Vagina (tissue), 2 donors: ENCODE measurements at regions not wholly inside any gene's neighbourhood (a gene's known extent, or its start where the extent isn't known, plus 50 kb on each side); places are given as distances from the start of the nearest gene placed in this dataset.

ENCODE experiments used
- DNase-seq, 2 donors: peaks; one replicate each; pipeline ENCODE4 v3.0.0-alpha.2; 2017; ENCODE audit errors: extremely low spot score in 2 of 2
- H3K27ac ChIP-seq: fragments of 200-600 bp; sonication (generic); one replicate; pipeline ENCODE4 v1.5.1; 2019
- H3K27me3 ChIP-seq: fragments of 200-600 bp; sonication (generic); one replicate; pipeline ENCODE4 v1.5.1; 2019
- H3K36me3 ChIP-seq, 2 donors: fragments of 200-600 bp; sonication (generic); one replicate each; pipeline ENCODE4 v1.5.1; 2017 to 2019
- H3K4me1 ChIP-seq: fragments of 200-600 bp; sonication (generic); one replicate; pipeline ENCODE4 v1.5.1; 2019
- H3K4me3 ChIP-seq, 2 donors: fragments of 200-600 bp; sonication (generic); 1 replicate in 1 of 2; 2 replicates in 1 of 2; pipeline ENCODE4 v1.5.1; 2016 to 2019
- H3K9me3 ChIP-seq: fragments of 200-600 bp; sonication (generic); one replicate; pipeline ENCODE4 v1.5.1; 2019
- POLR2A ChIP-seq, 2 donors: fragments of 450-650 bp; IDR thresholded peaks; one replicate each; pipeline ENCODE4 v1.6.1; 2017; ENCODE audit warnings: antibody characterized with exemption in 2 of 2, mild to moderate bottlenecking in 2 of 2, moderate library complexity in 2 of 2
- POLR2AphosphoS5 ChIP-seq, 2 donors: sonication (generic); formaldehyde crosslinking; IDR thresholded peaks; one replicate each; pipeline ENCODE4 v1.9.0; 2017; ENCODE audit warnings: antibody characterized with exemption in 2 of 2, mild to moderate bottlenecking in 2 of 2, low read depth in 1 of 2; ENCODE audit not compliant: insufficient read depth in 1 of 2
- intact Hi-C: fragments of 100-400 bp; cut with DNase I; formaldehyde crosslinking; loops from one replicate; pipeline ENCODE4 v1.15.1; 2023
- TF ChIP-seq, protein P1 (sequence below), 3 experiments: fragments of 450-650 bp in 2 of 3; fragments of 200-600 bp in 1 of 3; sonication (generic) in 1 of 3; IDR thresholded peaks; one replicate each; pipeline ENCODE4 v1.5.1; 2017 to 2019; ENCODE audit warnings: antibody characterized with exemption in 3 of 3, mild to moderate bottlenecking in 2 of 3, moderate library complexity in 2 of 3

DNA sequence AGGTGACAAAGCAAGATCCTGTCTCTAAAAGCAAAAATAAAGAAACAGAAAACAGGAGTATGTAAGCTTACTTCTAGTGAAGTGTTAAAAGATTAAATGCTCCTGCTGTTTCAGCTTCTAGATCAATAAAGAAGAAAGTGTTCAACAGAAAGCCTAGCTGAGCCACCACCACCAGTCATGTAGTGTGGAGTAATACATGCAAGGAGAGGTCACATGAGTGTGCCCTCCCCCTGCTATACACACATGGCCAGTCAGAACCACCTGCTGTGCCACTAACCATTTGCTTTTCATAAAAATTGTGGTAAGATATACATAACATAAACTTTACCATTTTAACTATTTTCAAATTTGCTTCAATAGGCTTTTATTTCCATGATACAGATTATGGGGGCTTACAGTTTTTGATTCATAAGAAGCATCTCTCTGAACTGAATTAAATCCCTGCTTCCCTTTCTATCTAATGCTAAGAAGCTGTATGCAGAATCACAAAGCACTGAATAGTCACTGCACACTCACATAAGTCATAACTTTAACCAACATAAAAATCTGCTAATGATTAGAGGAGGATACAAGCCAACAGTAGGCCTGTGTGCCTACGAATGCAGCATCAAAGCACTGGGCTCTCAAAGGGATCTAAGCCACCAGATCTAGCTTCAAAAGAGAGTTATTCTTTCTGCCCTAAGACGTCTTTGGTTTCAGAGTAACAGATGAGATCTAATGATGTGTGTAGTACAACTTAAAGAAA, 515.5 kb downstream of the C12orf50 start:
- H3K4me3 ChIP-seq = no peak overlapping the region
- no peaks in the 10 kb centered on the region for H3K27me3 ChIP-seq
- H3K36me3 ChIP-seq = no peaks in the 10 kb centered on the region
- H3K27ac ChIP-seq = no peak overlapping the region
- H3K9me3 ChIP-seq = no peaks in the 10 kb centered on the region
- peaks cover 3% of the 10 kb centered on the region for H3K4me1 ChIP-seq
- intact Hi-C loops = no loop called here
- TF ChIP-seq POLR2A (IDR thresholded peaks at IDR 0.05) (no peak), POLR2AphosphoS5 (IDR thresholded peaks at IDR 0.05; ENCODE audit: insufficient read depth in 1 of 2, low read depth in 1 of 2) (no peak)
- TF ChIP-seq, protein P1, sequence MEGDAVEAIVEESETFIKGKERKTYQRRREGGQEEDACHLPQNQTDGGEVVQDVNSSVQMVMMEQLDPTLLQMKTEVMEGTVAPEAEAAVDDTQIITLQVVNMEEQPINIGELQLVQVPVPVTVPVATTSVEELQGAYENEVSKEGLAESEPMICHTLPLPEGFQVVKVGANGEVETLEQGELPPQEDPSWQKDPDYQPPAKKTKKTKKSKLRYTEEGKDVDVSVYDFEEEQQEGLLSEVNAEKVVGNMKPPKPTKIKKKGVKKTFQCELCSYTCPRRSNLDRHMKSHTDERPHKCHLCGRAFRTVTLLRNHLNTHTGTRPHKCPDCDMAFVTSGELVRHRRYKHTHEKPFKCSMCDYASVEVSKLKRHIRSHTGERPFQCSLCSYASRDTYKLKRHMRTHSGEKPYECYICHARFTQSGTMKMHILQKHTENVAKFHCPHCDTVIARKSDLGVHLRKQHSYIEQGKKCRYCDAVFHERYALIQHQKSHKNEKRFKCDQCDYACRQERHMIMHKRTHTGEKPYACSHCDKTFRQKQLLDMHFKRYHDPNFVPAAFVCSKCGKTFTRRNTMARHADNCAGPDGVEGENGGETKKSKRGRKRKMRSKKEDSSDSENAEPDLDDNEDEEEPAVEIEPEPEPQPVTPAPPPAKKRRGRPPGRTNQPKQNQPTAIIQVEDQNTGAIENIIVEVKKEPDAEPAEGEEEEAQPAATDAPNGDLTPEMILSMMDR (IDR thresholded peaks at IDR 0.05) = no peak
- no peak for DNase-seq

DNA sequence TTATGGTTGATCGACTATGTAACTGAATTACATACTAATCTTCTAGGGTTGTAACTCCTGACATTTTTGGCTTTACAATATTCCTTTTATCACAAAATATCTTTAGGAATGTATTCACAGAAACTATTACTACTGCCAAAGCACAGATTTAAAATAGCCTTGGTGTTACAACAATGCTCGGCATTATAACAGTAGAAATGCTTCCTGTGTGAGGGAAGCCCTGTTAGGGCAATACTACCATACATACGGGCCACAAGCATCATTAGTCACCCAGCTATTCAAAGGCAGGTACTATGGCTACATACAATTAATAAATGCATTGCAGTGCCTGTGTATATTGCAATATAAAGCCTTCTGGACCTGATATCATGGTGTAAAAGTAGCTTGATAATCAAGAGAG, 517.8 kb downstream of the C12orf50 start:
- H3K4me1 ChIP-seq = peaks cover 3% of the 10 kb centered on the region
- intact Hi-C loops = no loop called here
- TF ChIP-seq POLR2AphosphoS5 (IDR thresholded peaks at IDR 0.05; ENCODE audit: insufficient read depth in 1 of 2, low read depth in 1 of 2) = no peak
- TF ChIP-seq POLR2A (IDR thresholded peaks at IDR 0.05) = no peak
- TF ChIP-seq, protein P1 (IDR thresholded peaks at IDR 0.05) = no peak
- DNase-seq = no peak
- H3K36me3 ChIP-seq = no peaks in the 10 kb centered on the region
- H3K9me3 ChIP-seq = no peaks in the 10 kb centered on the region
- no peak overlapping the region for H3K4me3 ChIP-seq
- no peak overlapping the region for H3K27ac ChIP-seq
- no peaks in the 10 kb centered on the region for H3K27me3 ChIP-seq

DNA sequence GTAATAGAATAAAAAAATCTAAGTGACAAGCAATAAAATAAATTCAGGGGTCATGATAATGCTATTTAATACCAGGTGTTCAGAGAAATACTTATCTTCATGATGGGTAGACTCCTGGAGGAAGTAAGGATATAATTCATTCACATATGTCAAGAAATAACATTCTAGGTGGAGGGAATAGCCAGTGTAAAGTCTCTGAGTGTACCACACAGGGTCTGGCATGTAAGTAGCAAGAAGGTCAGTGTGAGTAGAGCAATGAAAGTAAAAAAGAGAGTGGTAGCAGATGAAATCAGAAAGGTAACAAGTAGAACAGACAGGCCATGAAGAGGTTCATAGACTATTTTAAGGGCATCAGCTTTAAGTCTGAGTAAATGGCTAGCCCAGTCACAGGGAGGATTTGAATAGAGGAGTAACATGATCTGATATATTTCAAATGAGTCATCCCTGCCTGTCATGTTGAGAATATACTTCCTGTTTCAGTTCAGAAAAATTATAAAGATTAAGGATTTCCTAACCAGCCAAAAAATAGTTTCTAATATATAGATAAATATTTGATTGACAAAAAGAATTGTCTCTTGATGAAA, 519.9 kb downstream of the C12orf50 start:
- H3K36me3 ChIP-seq = no peaks in the 10 kb centered on the region
- DNase-seq = no peak
- intact Hi-C loops = no loop called here
- no peak overlapping the region for H3K27ac ChIP-seq
- no peak overlapping the region for H3K4me3 ChIP-seq
- H3K27me3 ChIP-seq = no peaks in the 10 kb centered on the region
- H3K4me1 ChIP-seq = peaks cover 3% of the 10 kb centered on the region
- peak in 1 of 2 donors; percentile 34 for TF ChIP-seq POLR2AphosphoS5 (IDR thresholded peaks at IDR 0.05; ENCODE audit: insufficient read depth in 1 of 2, low read depth in 1 of 2)
- TF ChIP-seq, protein P1 (IDR thresholded peaks at IDR 0.05) = no peak
- no peaks in the 10 kb centered on the region for H3K9me3 ChIP-seq

DNA sequence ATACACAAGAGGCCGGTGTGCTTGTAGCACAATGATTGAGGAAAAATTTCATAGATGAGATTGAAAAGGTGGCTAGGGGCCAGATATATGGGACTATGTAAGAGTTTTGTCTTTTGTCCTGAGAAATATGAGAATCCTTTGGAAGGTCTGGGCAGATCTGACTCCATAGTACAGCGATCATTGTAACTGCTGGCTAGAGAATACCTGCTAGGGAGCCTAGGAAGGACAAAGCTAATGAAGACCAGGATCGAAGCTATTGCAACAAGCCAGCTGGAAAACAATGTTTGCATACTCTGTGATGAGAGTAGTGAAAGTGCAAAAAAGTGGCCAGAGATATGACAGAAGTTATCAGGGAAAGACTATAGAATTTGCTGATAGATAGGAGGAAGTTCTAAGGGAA, 537.6 kb downstream of the C12orf50 start:
- no peak overlapping the region for H3K4me3 ChIP-seq
- TF ChIP-seq POLR2AphosphoS5 (IDR thresholded peaks at IDR 0.05; ENCODE audit: insufficient read depth in 1 of 2, low read depth in 1 of 2) (no peak), POLR2A (IDR thresholded peaks at IDR 0.05) (no peak)
- TF ChIP-seq, protein P1 (IDR thresholded peaks at IDR 0.05) = no peak
- H3K27me3 ChIP-seq = no peaks in the 10 kb centered on the region
- H3K9me3 ChIP-seq = no peaks in the 10 kb centered on the region
- intact Hi-C loops = no loop called here
- H3K4me1 ChIP-seq = no peaks in the 10 kb centered on the region
- no peak overlapping the region for H3K27ac ChIP-seq
- no peak for DNase-seq
- H3K36me3 ChIP-seq = no peaks in the 10 kb centered on the region

DNA sequence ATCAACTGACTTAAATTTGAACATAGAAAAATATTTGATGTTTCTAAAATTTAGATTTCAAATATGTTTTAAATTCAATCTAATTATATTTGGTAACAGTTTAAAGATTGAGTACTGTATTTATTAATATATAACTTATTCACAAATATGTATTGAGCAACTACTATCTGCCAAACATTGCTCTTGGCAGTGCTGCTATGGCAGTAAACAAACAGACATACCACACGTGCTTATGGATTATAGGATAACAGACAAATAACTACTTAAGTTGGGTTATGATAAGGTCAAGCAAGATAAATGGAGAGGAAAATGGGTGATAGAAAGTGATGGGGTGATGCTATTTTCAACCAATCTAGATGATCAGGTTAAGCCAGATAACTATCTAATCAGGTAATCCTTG, 538.1 kb downstream of the C12orf50 start:
- TF ChIP-seq, protein P1 (IDR thresholded peaks at IDR 0.05) = no peak
- TF ChIP-seq POLR2AphosphoS5 (IDR thresholded peaks at IDR 0.05; ENCODE audit: insufficient read depth in 1 of 2, low read depth in 1 of 2) (no peak), POLR2A (IDR thresholded peaks at IDR 0.05) (no peak)
- H3K36me3 ChIP-seq = no peaks in the 10 kb centered on the region
- H3K27ac ChIP-seq = no peak overlapping the region
- no peaks in the 10 kb centered on the region for H3K27me3 ChIP-seq
- H3K4me3 ChIP-seq = no peak overlapping the region
- intact Hi-C loops = no loop called here
- no peaks in the 10 kb centered on the region for H3K9me3 ChIP-seq
- no peak for DNase-seq
- H3K4me1 ChIP-seq = no peaks in the 10 kb centered on the region
